ENCODE measurements at regions not wholly inside any gene's neighbourhood (a gene's known extent, or its start where the extent isn't known, plus 50 kb on each side); places are given as distances from the start of the nearest gene placed in this dataset.

DNA sequence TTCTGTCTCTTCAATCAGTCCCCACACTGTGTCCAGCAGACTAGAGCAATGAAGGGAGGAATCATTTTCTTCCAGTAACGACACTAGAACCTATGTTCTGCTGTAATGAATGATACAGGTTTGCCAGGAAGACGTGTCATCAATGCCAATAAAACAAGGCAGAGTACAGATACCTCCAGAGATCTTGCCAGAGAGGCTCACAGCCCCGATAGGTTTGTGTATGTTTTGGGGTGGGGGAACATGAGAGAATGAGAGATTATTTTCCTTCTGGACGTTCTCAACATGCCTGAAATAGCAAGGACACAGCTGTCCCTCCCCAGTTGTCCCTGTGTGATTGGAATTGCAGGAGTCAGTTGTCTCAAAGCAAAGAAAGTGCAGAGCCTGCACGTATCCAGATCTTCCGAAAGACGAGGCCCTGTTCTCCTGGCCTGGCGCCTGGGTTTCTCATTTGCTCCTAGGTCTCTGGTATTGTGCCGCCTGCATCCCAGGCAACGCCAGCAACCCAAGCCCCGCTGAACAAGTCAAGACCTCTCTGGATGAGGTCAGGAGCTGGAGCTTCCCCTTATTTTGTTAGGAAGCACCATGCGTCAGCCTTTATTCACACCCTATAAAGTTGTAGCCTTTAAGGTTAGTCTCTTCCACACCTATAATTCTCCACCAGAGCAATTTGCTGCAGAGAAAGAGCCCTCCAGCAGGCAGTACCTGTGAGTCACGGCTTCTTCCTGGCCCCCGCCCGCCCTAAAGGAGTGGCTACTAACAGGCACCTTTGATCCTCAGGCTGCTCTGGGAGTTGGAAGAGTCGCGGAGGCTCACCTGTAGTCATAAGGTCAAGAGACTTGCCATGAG, 130.5 kb downstream of the TOMM20 start:
- peak overlapping the region; percentile 57; the same call in 1 of the 2 replicates for H2AFZ ChIP-seq (ENCODE audit: low read depth)
- H3K36me3 ChIP-seq (replicated peaks in 1 of 2; ENCODE audit: control insufficient read depth in 1 of 2, insufficient read depth in 2 of 2, low read length in 1 of 2), result no peaks in the 10 kb centered on the region
- H3K9me2 ChIP-seq, result no peaks in the 10 kb centered on the region
- H3K4me3 ChIP-seq (ENCODE audit: low read depth in 2 of 2, low read length in 1 of 2), result no peak overlapping the region
- peak overlapping the region; percentile 88 to 98 for H3K27ac ChIP-seq (ENCODE audit: low read depth in 2 of 2, low read length in 1 of 2)
- DNase-seq, result no peak
- peaks cover 23% of the 10 kb centered on the region for H3F3A ChIP-seq (replicated peaks; ENCODE audit: insufficient read depth)
- no peaks in the 10 kb centered on the region for H3K79me2 ChIP-seq (ENCODE audit: insufficient read depth)
- 72% methylated on average over 16 of the region's 17 CpGs for WGBS (ENCODE audit: low lambda C conversion rate)
- H4K20me1 ChIP-seq (ENCODE audit: insufficient read depth), result no peaks in the 10 kb centered on the region
- ChIA-PET POLR2A (no interaction called here), CTCF (interaction anchor here (1.4 to 1.9 kb wide), 2 partner anchors 15 to 86 kb away, joined by 3 to 5 read pairs; no protein-coding TSS in a partner anchor)
- peaks cover 15 to 17% of the 10 kb centered on the region in 2 experiments for H3K4me1 ChIP-seq (ENCODE audit: control insufficient read depth in 1 of 2, insufficient read depth in 2 of 2, low read depth in 1 of 2, low read length in 1 of 2)
- peak overlapping the region; percentile 79 for H3K9ac ChIP-seq
- 0 out of 2 replicates have a peak, but pooled peaks have one; percentile 7 for TF ChIP-seq FOSL2 (IDR thresholded peaks at IDR 0.05; ENCODE audit: borderline replicate concordance, low read depth)
- TF ChIP-seq TCF12 (IDR thresholded peaks at IDR 0.05), result no peak
- TF ChIP-seq MEF2A (IDR thresholded peaks at IDR 0.05; ENCODE audit: borderline replicate concordance, low read depth), result no peak
- no peak for TF ChIP-seq NFIC (IDR thresholded peaks at IDR 0.05; ENCODE audit: borderline replicate concordance)
- TF ChIP-seq FOXJ3 (CRISPR knock-in tag; IDR thresholded peaks at IDR 0.05), result no peak
- TF ChIP-seq SMC3 (IDR thresholded peaks at IDR 0.05; ENCODE audit: low read depth, low read length), result no peak
- no peak for TF ChIP-seq GABPA (IDR thresholded peaks at IDR 0.05; ENCODE audit: low read depth)
- TF ChIP-seq, protein P1, sequence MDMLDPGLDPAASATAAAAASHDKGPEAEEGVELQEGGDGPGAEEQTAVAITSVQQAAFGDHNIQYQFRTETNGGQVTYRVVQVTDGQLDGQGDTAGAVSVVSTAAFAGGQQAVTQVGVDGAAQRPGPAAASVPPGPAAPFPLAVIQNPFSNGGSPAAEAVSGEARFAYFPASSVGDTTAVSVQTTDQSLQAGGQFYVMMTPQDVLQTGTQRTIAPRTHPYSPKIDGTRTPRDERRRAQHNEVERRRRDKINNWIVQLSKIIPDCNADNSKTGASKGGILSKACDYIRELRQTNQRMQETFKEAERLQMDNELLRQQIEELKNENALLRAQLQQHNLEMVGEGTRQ (IDR thresholded peaks at IDR 0.05; ENCODE audit: borderline replicate concordance, low read depth, low read length), result no peak
- TF ChIP-seq MXI1 (IDR thresholded peaks at IDR 0.05; ENCODE audit: low read depth, low read length), result no peak
- no peaks in the 10 kb centered on the region for H3K9me3 ChIP-seq
- H3K27me3 ChIP-seq (ENCODE audit: insufficient read depth), result no peaks in the 10 kb centered on the region
- H3K4me2 ChIP-seq, result peak overlapping the region; percentile 74

DNA sequence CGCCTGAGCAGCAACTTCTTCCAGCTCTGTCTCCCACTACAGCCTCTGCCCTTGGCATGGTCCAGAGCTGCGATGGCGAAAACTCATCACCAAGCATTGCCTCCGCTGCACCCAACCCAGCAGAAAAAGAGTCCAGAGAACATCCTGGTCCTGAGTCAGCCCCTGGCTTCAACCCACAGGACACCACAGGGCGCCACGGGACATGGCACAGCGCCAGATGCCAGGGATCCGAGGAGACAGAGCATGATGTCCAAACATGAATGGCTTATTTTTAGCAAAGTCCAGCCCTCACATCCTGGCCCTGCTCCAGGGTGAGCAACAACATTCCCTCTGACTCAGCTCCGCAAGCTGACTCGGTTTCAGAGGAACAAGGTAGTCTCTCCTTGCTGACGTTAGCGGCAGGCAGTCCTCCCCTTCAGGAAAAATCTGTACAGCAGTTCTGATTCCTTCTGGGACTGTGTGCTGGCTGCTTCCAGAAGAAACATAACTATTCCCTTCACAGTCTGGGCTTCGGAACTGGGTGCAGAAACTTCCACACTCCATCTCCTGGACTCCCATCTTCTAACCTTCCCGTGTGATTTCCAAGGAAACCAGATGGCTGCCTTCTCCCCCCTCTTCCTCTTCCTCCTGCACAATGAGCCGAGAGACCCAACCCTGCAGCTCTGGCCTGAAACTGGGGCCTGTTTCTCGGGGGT, 131.3 kb downstream of the TOMM20 start:
- Histone ChIP-seq H3K79me2 (ENCODE audit: insufficient read depth) (no peaks in the 10 kb centered on the region), H3K9me3 (no peaks in the 10 kb centered on the region), H3K4me2 (peak overlapping the region; percentile 74), H3K4me1 (ENCODE audit: control insufficient read depth in 1 of 2, insufficient read depth in 2 of 2, low read depth in 1 of 2, low read length in 1 of 2) (peaks cover 15 to 17% of the 10 kb centered on the region in 2 experiments), H3K9me2 (no peaks in the 10 kb centered on the region), H2AFZ (ENCODE audit: low read depth) (peak overlapping the region; percentile 72), H3K4me3 (ENCODE audit: low read depth in 2 of 2, low read length in 1 of 2) (peak overlapping the region in 1 of 2 experiments; percentile 4; a peak in 2 of 4 replicates), H4K20me1 (ENCODE audit: insufficient read depth) (no peaks in the 10 kb centered on the region), H3K36me3 (replicated peaks in 1 of 2; ENCODE audit: control insufficient read depth in 1 of 2, insufficient read depth in 2 of 2, low read length in 1 of 2) (no peaks in the 10 kb centered on the region), H3K9ac (peak overlapping the region; percentile 79), H3K27me3 (ENCODE audit: insufficient read depth) (no peaks in the 10 kb centered on the region), H3F3A (replicated peaks; ENCODE audit: insufficient read depth) (peaks cover 23% of the 10 kb centered on the region), H3K27ac (ENCODE audit: low read depth in 2 of 2, low read length in 1 of 2) (peak overlapping the region; percentile 88 to 98)
- peak; percentile 69 for DNase-seq
- 7% methylated on average over 13 of the region's 16 CpGs for WGBS (ENCODE audit: low lambda C conversion rate)
- POLR2A ChIA-PET, result no interaction called here
- CTCF ChIA-PET, result interaction anchor here (0.8 to 1.9 kb wide), 2 partner anchors 14 to 687 kb away, joined by 3 to 5 read pairs; no protein-coding TSS in a partner anchor
- TF ChIP-seq YY1 (IDR thresholded peaks at IDR 0.05; ENCODE audit: low read depth) (0 out of 2 replicates have a peak, but pooled peaks have one; percentile 20), TEAD4 (IDR thresholded peaks at IDR 0.05; ENCODE audit: borderline replicate concordance, insufficient read depth) (peak; percentile 96), POLR2AphosphoS5 (IDR thresholded peaks at IDR 0.05; ENCODE audit: low read depth, low read length) (peak; percentile 87), FOXM1 (IDR thresholded peaks at IDR 0.05; ENCODE audit: low read depth) (peak; percentile 92), RXRA (IDR thresholded peaks at IDR 0.05; ENCODE audit: borderline replicate concordance, low read depth) (peak; percentile 95), RAD21 (IDR thresholded peaks at IDR 0.05; ENCODE audit: low read length) (peak; percentile 29; the same call in 1 of the 2 replicates), FOXJ3 (CRISPR knock-in tag; IDR thresholded peaks at IDR 0.05) (no peak), RCOR1 (IDR thresholded peaks at IDR 0.05; ENCODE audit: low read length) (no peak), GABPA (IDR thresholded peaks at IDR 0.05; ENCODE audit: low read depth) (peak; percentile 45), JUND (IDR thresholded peaks at IDR 0.05) (peak; percentile 96), CHD2 (IDR thresholded peaks at IDR 0.05; ENCODE audit: low read length, partially characterized antibody) (no peak)
- TF ChIP-seq, protein P2, sequence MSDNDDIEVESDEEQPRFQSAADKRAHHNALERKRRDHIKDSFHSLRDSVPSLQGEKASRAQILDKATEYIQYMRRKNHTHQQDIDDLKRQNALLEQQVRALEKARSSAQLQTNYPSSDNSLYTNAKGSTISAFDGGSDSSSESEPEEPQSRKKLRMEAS (IDR thresholded peaks at IDR 0.05; ENCODE audit: low read depth), result peak; percentile 73; the same call in 1 of the 2 replicates
- TF ChIP-seq, protein P3, sequence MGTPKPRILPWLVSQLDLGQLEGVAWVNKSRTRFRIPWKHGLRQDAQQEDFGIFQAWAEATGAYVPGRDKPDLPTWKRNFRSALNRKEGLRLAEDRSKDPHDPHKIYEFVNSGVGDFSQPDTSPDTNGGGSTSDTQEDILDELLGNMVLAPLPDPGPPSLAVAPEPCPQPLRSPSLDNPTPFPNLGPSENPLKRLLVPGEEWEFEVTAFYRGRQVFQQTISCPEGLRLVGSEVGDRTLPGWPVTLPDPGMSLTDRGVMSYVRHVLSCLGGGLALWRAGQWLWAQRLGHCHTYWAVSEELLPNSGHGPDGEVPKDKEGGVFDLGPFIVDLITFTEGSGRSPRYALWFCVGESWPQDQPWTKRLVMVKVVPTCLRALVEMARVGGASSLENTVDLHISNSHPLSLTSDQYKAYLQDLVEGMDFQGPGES (IDR thresholded peaks at IDR 0.05; ENCODE audit: low read depth, low read length), result no peak
- TF ChIP-seq, protein P4, sequence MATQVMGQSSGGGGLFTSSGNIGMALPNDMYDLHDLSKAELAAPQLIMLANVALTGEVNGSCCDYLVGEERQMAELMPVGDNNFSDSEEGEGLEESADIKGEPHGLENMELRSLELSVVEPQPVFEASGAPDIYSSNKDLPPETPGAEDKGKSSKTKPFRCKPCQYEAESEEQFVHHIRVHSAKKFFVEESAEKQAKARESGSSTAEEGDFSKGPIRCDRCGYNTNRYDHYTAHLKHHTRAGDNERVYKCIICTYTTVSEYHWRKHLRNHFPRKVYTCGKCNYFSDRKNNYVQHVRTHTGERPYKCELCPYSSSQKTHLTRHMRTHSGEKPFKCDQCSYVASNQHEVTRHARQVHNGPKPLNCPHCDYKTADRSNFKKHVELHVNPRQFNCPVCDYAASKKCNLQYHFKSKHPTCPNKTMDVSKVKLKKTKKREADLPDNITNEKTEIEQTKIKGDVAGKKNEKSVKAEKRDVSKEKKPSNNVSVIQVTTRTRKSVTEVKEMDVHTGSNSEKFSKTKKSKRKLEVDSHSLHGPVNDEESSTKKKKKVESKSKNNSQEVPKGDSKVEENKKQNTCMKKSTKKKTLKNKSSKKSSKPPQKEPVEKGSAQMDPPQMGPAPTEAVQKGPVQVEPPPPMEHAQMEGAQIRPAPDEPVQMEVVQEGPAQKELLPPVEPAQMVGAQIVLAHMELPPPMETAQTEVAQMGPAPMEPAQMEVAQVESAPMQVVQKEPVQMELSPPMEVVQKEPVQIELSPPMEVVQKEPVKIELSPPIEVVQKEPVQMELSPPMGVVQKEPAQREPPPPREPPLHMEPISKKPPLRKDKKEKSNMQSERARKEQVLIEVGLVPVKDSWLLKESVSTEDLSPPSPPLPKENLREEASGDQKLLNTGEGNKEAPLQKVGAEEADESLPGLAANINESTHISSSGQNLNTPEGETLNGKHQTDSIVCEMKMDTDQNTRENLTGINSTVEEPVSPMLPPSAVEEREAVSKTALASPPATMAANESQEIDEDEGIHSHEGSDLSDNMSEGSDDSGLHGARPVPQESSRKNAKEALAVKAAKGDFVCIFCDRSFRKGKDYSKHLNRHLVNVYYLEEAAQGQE (IDR thresholded peaks at IDR 0.05; ENCODE audit: low read depth, low read length), result peak; percentile 49; the same call in 1 of the 2 replicates

Data from SK-N-SH (cell line).